ENCODE measurements at regions not wholly inside any gene's neighbourhood (a gene's known extent, or its start where the extent isn't known, plus 50 kb on each side); places are given as distances from the start of the nearest gene placed in this dataset.

DNA sequence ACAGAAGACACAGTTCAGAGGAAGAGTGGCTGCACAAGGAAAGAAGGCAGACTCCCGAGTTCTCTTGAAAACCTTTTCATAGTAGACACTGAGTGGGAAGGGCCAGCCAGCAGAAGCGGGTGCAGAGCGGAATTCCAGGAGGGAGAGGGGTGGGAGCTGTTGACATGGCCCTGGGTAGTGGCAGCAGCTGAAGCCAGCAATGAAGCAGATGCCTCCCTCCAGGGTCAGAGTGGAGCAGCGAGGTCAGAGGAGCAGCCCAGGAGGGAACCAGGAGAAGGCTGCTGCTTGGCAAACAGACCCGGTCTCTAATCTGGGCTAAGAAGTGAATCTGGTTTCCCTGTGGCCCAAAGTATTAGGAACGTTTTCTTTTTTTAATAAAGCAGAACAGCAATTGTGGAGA is 73.9 kb upstream of the SPATA13 start:
- DNase-seq (ENCODE audit: low spot score), result no peak
- peaks cover 9% of the 10 kb centered on the region for H3K4me1 Mint-ChIP-seq (ENCODE audit: low read depth)
- no peak overlapping the region for H3K4me3 Mint-ChIP-seq (ENCODE audit: unreplicated experiment)
- TF ChIP-seq, protein P1, sequence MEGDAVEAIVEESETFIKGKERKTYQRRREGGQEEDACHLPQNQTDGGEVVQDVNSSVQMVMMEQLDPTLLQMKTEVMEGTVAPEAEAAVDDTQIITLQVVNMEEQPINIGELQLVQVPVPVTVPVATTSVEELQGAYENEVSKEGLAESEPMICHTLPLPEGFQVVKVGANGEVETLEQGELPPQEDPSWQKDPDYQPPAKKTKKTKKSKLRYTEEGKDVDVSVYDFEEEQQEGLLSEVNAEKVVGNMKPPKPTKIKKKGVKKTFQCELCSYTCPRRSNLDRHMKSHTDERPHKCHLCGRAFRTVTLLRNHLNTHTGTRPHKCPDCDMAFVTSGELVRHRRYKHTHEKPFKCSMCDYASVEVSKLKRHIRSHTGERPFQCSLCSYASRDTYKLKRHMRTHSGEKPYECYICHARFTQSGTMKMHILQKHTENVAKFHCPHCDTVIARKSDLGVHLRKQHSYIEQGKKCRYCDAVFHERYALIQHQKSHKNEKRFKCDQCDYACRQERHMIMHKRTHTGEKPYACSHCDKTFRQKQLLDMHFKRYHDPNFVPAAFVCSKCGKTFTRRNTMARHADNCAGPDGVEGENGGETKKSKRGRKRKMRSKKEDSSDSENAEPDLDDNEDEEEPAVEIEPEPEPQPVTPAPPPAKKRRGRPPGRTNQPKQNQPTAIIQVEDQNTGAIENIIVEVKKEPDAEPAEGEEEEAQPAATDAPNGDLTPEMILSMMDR (IDR thresholded peaks at IDR 0.05), result no peak
- no peak overlapping the region for H3K27ac Mint-ChIP-seq (ENCODE audit: unreplicated experiment)
- H3K9me3 Mint-ChIP-seq (ENCODE audit: low read depth), result no peaks in the 10 kb centered on the region
- peaks cover 3% of the 10 kb centered on the region for H3K36me3 Mint-ChIP-seq (ENCODE audit: low read depth)
- H3K27me3 Mint-ChIP-seq (ENCODE audit: low read depth), result peaks cover 24% of the 10 kb centered on the region

DNA sequence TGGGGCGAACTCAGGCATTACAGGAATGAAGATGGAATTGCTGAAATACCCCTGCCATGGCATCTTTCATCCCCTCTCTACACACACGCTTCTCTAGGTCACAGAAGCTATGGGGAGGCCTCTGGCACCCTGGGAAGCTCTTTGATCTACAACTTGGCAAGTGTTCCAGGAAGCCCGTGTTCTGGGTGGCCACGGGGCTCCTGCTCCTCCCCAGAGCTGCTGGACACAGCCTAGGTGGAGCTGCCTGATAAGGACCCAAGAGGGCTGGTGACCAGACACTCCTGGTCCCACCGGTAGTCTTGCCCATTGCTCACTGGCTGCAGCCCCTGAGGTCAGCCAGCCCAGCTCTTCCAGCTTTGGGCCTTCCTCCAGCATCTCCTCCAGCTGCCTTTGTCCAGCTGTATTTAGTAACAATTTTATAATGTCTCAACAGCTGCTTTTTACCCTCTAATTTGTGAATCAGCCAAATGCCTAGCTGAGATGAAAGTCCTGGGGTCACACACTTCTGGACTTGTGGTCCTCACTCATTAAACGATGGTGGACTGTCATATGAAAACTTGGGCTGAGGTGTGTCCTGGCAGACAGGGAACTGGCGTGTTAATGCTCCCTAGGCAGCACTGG is 72.8 kb upstream of the SPATA13 start:
- no peak for DNase-seq (ENCODE audit: low spot score)
- peaks cover 3% of the 10 kb centered on the region for H3K36me3 Mint-ChIP-seq (ENCODE audit: low read depth)
- H3K27me3 Mint-ChIP-seq (ENCODE audit: low read depth), result peaks cover 22% of the 10 kb centered on the region
- H3K4me1 Mint-ChIP-seq (ENCODE audit: low read depth), result peaks cover 17% of the 10 kb centered on the region
- TF ChIP-seq, protein P1 (IDR thresholded peaks at IDR 0.05), result no peak
- H3K27ac Mint-ChIP-seq (ENCODE audit: unreplicated experiment), result no peak overlapping the region
- no peak overlapping the region for H3K4me3 Mint-ChIP-seq (ENCODE audit: unreplicated experiment)
- no peaks in the 10 kb centered on the region for H3K9me3 Mint-ChIP-seq (ENCODE audit: low read depth)

DNA sequence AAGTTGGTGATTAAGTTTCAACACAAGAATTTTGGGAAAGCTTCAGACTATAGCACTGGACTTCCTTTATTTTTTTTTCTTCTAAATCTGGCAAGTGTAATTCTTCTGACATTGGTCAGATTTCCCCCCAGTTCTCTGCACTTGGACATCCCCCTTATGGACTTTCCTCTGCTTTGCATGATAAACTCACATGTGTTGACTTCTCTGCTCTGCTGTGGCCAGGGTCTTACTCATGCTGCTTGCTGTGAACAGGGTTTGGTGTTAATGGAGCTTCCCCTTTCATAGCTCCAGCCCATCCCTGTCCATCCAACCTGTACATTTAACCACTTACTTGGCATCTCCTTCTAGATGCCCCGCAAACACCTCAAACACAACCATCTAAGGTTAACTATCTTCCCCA is 70.5 kb upstream of the SPATA13 start:
- Mint-ChIP-seq H3K27ac (ENCODE audit: unreplicated experiment) (no peak overlapping the region), H3K9me3 (ENCODE audit: low read depth) (no peaks in the 10 kb centered on the region), H3K36me3 (ENCODE audit: low read depth) (peaks cover 3% of the 10 kb centered on the region), H3K4me1 (ENCODE audit: low read depth) (peaks cover 16% of the 10 kb centered on the region), H3K27me3 (ENCODE audit: low read depth) (peaks cover 13% of the 10 kb centered on the region), H3K4me3 (ENCODE audit: unreplicated experiment) (no peak overlapping the region)
- TF ChIP-seq, protein P1 (IDR thresholded peaks at IDR 0.05), result no peak
- no peak for DNase-seq (ENCODE audit: low spot score)

DNA sequence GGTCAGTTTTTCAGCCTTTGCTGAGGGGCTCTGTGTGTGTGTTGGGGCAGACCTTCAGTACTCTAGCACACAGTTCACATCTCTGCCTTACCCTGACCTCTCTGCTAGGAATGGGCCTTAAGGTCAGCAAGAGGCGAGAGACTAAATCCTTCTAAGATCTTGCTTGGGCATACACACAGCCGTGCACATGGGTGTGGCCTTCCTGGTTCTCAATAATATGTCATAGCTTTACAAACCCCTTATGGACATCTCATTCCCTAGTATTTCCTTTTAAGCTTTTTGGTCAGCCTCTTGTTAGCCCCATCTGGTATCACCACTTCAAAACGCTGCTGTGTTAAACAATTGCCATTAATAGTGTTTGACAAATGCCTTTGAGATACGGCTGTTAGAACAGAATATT is 69.4 kb upstream of the SPATA13 start:
- TF ChIP-seq, protein P1 (IDR thresholded peaks at IDR 0.05), result no peak
- peaks cover 6% of the 10 kb centered on the region for H3K27me3 Mint-ChIP-seq (ENCODE audit: low read depth)
- no peak overlapping the region for H3K4me3 Mint-ChIP-seq (ENCODE audit: unreplicated experiment)
- peaks cover 16% of the 10 kb centered on the region for H3K4me1 Mint-ChIP-seq (ENCODE audit: low read depth)
- no peaks in the 10 kb centered on the region for H3K9me3 Mint-ChIP-seq (ENCODE audit: low read depth)
- H3K27ac Mint-ChIP-seq (ENCODE audit: unreplicated experiment), result no peak overlapping the region
- H3K36me3 Mint-ChIP-seq (ENCODE audit: low read depth), result peaks cover 2% of the 10 kb centered on the region
- DNase-seq (ENCODE audit: low spot score), result no peak

DNA sequence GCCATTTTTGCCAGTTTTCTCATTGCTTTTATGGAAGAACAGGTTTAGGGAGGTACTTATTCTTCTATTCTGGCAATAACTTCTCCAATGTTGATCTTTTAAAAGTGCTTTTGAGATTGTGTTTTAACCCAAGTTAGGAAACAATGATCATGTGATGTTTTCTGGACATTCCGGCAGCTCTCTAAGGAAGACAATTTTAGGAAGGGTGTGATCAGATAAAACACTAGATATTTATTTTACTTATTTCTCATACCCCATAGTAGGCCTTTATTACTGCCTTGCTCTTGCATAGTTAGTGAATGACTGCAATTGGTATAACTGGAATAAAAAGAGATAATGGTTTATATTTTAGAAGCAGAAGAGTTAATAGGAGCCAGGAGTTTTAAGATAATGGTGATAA is 68.4 kb upstream of the SPATA13 start:
- Mint-ChIP-seq H3K36me3 (ENCODE audit: low read depth) (peaks cover 2% of the 10 kb centered on the region), H3K27ac (ENCODE audit: unreplicated experiment) (no peak overlapping the region), H3K27me3 (ENCODE audit: low read depth) (no peaks in the 10 kb centered on the region), H3K4me3 (ENCODE audit: unreplicated experiment) (no peak overlapping the region), H3K9me3 (ENCODE audit: low read depth) (no peaks in the 10 kb centered on the region), H3K4me1 (ENCODE audit: low read depth) (peaks cover 16% of the 10 kb centered on the region)
- TF ChIP-seq, protein P1 (IDR thresholded peaks at IDR 0.05), result no peak
- no peak for DNase-seq (ENCODE audit: low spot score)

All from chondrocyte (in vitro differentiated cells).